C4-2B (cell line): ENCODE measurements at regions not wholly inside any gene's neighbourhood (a gene's known extent, or its start where the extent isn't known, plus 50 kb on each side); places are given as distances from the start of the nearest gene placed in this dataset.

Experiments
- H3K27ac ChIP-seq: fragments of 450-650 bp; 2 replicates; pipeline ENCODE4 v1.5.1; 2017
- ZFX ChIP-seq: fragments of 450-650 bp; IDR thresholded peaks from 2 replicates; pipeline ENCODE4 v1.6.1; 2017
- TF ChIP-seq, protein P1 (sequence below): fragments of 450-650 bp; conservative IDR thresholded peaks from 2 replicates; pipeline ENCODE4 v1.5.1; 2017; ENCODE audit warnings: mild to moderate bottlenecking

GRCh38 chr21:35212393-35213127, 163.5 kb upstream of the RUNX1 start:
- TF ChIP-seq, protein P1, sequence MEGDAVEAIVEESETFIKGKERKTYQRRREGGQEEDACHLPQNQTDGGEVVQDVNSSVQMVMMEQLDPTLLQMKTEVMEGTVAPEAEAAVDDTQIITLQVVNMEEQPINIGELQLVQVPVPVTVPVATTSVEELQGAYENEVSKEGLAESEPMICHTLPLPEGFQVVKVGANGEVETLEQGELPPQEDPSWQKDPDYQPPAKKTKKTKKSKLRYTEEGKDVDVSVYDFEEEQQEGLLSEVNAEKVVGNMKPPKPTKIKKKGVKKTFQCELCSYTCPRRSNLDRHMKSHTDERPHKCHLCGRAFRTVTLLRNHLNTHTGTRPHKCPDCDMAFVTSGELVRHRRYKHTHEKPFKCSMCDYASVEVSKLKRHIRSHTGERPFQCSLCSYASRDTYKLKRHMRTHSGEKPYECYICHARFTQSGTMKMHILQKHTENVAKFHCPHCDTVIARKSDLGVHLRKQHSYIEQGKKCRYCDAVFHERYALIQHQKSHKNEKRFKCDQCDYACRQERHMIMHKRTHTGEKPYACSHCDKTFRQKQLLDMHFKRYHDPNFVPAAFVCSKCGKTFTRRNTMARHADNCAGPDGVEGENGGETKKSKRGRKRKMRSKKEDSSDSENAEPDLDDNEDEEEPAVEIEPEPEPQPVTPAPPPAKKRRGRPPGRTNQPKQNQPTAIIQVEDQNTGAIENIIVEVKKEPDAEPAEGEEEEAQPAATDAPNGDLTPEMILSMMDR: no peak
- no peak for TF ChIP-seq ZFX

GRCh38 chr21:35211782-35212181, 162.7 kb upstream of the RUNX1 start:
- no peak overlapping the region for H3K27ac ChIP-seq
- TF ChIP-seq, protein P1: no peak
- TF ChIP-seq ZFX: no peak

More at GRCh38 chr21:35212393-35213127, 163.5 kb upstream of the RUNX1 start:
- H3K27ac ChIP-seq: no peak overlapping the region

DNA sequence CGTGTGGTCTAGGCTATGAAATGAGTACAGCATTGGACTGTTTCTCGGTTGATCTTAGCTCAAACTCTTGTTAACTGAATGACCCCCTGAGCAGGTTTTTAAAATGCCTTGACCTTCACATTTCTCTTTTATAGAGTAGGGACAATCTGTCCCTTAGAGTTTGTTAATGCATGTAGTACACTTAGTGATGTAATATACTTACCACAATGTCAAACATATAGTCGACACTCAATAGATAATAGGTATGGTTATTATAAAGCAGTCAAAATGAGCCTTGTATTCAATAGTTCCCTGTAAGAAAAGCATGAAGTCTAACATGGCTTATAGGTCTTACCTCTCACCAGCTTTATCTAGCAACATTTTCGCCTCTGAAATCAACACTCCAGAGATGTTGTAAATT, 161.0 kb upstream of the RUNX1 start:
- TF ChIP-seq, protein P1: no peak
- TF ChIP-seq ZFX: no peak
- no peak overlapping the region for H3K27ac ChIP-seq

GRCh38 chr21:35208810-35209517, 159.9 kb upstream of the RUNX1 start:
- no peak overlapping the region for H3K27ac ChIP-seq
- TF ChIP-seq ZFX: no peak

- no peak overlapping the region for H3K27ac ChIP-seq
- TF ChIP-seq, protein P1: no peak
- no peak for TF ChIP-seq ZFX
These were observed 159.0 kb upstream of the RUNX1 start for GRCh38 chr21:35208104-35208503.

GRCh38 chr21:35207322-35207721, 158.2 kb upstream of the RUNX1 start:
- no peak overlapping the region for H3K27ac ChIP-seq
- TF ChIP-seq ZFX: no peak
- TF ChIP-seq, protein P1: no peak

DNA sequence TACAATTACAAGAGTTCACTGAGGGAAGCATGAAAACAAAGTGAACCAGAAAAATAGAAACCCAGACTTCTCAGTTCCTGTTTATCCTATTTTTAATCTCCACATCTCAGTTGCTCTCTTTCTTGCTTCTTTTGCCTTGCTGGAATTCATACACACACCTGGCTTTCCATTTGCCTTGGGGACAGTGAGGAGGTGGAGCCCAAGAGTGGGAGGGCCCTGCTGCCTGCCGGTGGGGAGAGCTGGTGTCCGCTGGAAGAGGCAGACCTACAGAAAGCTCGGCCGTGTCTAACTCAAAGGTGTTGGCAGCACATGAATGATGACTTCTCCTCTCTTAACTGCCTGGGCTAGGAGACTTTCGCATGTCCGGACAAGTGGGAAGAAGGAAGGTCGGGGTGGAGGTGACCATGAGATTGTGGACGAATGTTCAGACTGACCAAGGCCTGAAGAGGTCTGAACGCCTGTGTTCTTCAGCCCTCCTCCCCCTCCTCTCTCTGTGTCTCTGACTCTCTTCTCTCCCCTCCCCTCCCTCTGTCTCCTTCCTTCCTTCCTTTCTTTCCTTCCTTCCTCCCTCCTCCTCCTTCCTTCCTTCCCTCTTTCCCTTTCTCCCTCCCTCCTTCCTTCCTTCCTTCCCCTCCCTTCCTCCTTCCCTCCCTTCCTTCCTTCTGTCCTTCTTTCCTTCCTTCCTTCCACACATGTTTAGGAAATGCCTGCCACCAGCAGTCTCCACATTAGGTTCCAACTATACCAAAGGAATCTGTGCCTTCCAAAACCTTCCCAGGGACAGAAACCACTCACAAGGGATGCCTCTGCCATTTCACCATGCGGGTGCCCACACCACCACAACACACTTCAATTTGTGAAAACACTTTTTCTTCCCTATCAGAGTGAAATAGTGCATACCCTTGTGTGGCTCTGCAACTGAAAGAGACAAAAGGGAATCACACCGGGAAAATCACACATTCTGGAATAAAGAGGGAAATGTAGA, 157.3 kb upstream of the RUNX1 start:
- TF ChIP-seq, protein P1: no peak
- no peak for TF ChIP-seq ZFX
- no peak overlapping the region for H3K27ac ChIP-seq
